ENCODE measurements at regions not wholly inside any gene's neighbourhood (a gene's known extent, or its start where the extent isn't known, plus 50 kb on each side); places are given as distances from the start of the nearest gene placed in this dataset.
A peak's percentile ranks its signal among the peaks of the same experiment; 100 is the strongest.
"Not testable (repeated sequence)": the region's sequence is repeated elsewhere in the genome, so short reads cannot be mapped to it uniquely, and the experiment has no call there.

GRCh38 chr5:20370061-20370460 is 382.1 kb upstream of the CDH18 start:
- DNase-seq: no peak

- peak in 1 of 3 donors; percentile 13 for DNase-seq
Observed at GRCh38 chr5:20369518-20369885, 381.5 kb upstream of the CDH18 start.

GRCh38 chr5:20368571-20369517 is 380.8 kb upstream of the CDH18 start:
- DNase-seq: no peak

- no peak for DNase-seq
Observed at GRCh38 chr5:20367178-20367577, 379.2 kb upstream of the CDH18 start.

- DNase-seq: peak; percentile 18 to 44 (median 36)
Observed at GRCh38 chr5:20360263-20360662, 372.3 kb upstream of the CDH18 start.

- no peak for DNase-seq
Observed at GRCh38 chr5:20359377-20359776, 371.4 kb upstream of the CDH18 start.

GRCh38 chr5:20353499-20353898 is 365.5 kb upstream of the CDH18 start:
- DNase-seq: no peak

GRCh38 chr5:20351849-20352248 is 363.8 kb upstream of the CDH18 start:
- no peak for DNase-seq

- no peak for DNase-seq
Observed at GRCh38 chr5:20348321-20348720, 360.3 kb upstream of the CDH18 start.

GRCh38 chr5:20347334-20347733 is 359.3 kb upstream of the CDH18 start:
- no peak for DNase-seq

GRCh38 chr5:20340126-20340525 is 352.1 kb upstream of the CDH18 start:
- DNase-seq: no peak

GRCh38 chr5:20335978-20336377 is 348.0 kb upstream of the CDH18 start:
- DNase-seq: no peak

GRCh38 chr5:20331826-20332225 is 343.8 kb upstream of the CDH18 start:
- DNase-seq: no peak

GRCh38 chr5:20323323-20323722 is 335.3 kb upstream of the CDH18 start:
- DNase-seq: no peak

- no peak for DNase-seq
Observed at GRCh38 chr5:20307391-20307790, 319.4 kb upstream of the CDH18 start.

- DNase-seq: no peak
Observed at GRCh38 chr5:20305463-20305862, 317.5 kb upstream of the CDH18 start.

- not testable (repeated sequence) for DNase-seq
Observed at GRCh38 chr5:20304570-20304969, 316.6 kb upstream of the CDH18 start.

- DNase-seq: peak in 1 of 3 donors; percentile 12
Observed at GRCh38 chr5:20300110-20300509, 312.1 kb upstream of the CDH18 start.

GRCh38 chr5:20294696-20295095 is 306.7 kb upstream of the CDH18 start:
- DNase-seq: no peak

- DNase-seq: no peak
Observed at GRCh38 chr5:20291766-20292165, 303.8 kb upstream of the CDH18 start.

- DNase-seq: no peak
Observed at GRCh38 chr5:20287640-20288039, 299.6 kb upstream of the CDH18 start.

- DNase-seq: peak in 1 of 3 donors; percentile 37
Observed at GRCh38 chr5:20286512-20286911, 298.5 kb upstream of the CDH18 start.

GRCh38 chr5:20276959-20277263 is 288.9 kb upstream of the CDH18 start:
- DNase-seq: no peak

Data from muscle of back (tissue), 3 donors.